ENCODE measurements at regions not wholly inside any gene's neighbourhood (a gene's known extent, or its start where the extent isn't known, plus 50 kb on each side); places are given as distances from the start of the nearest gene placed in this dataset.

GRCh38 chr16:66262253-66263167 lies 104.0 kb upstream of the CDH5 start:
- TF ChIP-seq, protein P1, sequence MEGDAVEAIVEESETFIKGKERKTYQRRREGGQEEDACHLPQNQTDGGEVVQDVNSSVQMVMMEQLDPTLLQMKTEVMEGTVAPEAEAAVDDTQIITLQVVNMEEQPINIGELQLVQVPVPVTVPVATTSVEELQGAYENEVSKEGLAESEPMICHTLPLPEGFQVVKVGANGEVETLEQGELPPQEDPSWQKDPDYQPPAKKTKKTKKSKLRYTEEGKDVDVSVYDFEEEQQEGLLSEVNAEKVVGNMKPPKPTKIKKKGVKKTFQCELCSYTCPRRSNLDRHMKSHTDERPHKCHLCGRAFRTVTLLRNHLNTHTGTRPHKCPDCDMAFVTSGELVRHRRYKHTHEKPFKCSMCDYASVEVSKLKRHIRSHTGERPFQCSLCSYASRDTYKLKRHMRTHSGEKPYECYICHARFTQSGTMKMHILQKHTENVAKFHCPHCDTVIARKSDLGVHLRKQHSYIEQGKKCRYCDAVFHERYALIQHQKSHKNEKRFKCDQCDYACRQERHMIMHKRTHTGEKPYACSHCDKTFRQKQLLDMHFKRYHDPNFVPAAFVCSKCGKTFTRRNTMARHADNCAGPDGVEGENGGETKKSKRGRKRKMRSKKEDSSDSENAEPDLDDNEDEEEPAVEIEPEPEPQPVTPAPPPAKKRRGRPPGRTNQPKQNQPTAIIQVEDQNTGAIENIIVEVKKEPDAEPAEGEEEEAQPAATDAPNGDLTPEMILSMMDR (IDR thresholded peaks at IDR 0.05; ENCODE audit: insufficient read depth, low read length) = no peak
- peak; percentile 72 for DNase-seq (ENCODE audit: low read depth)

GRCh38 chr16:66261826-66262225 lies 104.7 kb upstream of the CDH5 start:
- no peak overlapping the region for H3K4me3 ChIP-seq (ENCODE audit: low read depth, low read length)
- DNase-seq (ENCODE audit: low read depth) = no peak
- TF ChIP-seq, protein P1 (IDR thresholded peaks at IDR 0.05; ENCODE audit: insufficient read depth, low read length) = no peak

More at GRCh38 chr16:66262253-66263167, 104.0 kb upstream of the CDH5 start:
- no peak overlapping the region for H3K4me3 ChIP-seq (ENCODE audit: low read depth, low read length)

DNA sequence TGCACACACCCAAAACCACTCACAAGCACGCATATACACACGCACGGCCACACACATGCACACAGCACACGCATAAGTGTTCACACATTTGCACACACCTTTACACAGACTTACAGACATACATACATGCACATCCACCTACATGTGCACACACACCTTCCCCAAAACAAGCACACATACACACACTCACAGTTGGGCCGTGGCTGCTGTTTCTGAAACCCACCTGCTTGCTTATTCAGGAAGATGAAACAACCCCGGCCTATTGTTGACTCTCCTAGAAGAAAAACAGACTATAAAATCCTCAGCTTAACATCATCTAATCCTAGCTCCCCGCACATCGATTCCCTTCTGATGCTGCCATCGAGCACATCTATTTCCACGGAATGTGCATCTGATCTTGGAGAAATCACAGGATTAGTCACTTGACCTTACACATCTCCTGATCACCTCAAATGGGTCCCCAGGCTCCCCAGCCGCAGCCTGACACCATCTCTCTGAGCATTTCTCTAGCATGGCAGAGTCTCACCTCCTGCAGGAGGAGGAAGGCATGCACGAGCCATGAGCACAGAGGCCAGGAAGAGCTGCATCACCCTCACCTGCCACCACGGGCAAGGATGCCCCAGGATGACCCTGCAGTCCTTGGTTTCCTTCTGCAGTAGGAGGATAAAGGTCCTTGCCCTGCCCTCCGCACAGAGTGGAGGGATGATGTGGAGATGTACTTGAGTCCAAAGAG lies 105.8 kb upstream of the CDH5 start:
- TF ChIP-seq, protein P1 (IDR thresholded peaks at IDR 0.05; ENCODE audit: insufficient read depth, low read length) = no peak
- no peak for DNase-seq (ENCODE audit: low read depth)
- H3K4me3 ChIP-seq (ENCODE audit: low read depth, low read length) = no peak overlapping the region

DNA sequence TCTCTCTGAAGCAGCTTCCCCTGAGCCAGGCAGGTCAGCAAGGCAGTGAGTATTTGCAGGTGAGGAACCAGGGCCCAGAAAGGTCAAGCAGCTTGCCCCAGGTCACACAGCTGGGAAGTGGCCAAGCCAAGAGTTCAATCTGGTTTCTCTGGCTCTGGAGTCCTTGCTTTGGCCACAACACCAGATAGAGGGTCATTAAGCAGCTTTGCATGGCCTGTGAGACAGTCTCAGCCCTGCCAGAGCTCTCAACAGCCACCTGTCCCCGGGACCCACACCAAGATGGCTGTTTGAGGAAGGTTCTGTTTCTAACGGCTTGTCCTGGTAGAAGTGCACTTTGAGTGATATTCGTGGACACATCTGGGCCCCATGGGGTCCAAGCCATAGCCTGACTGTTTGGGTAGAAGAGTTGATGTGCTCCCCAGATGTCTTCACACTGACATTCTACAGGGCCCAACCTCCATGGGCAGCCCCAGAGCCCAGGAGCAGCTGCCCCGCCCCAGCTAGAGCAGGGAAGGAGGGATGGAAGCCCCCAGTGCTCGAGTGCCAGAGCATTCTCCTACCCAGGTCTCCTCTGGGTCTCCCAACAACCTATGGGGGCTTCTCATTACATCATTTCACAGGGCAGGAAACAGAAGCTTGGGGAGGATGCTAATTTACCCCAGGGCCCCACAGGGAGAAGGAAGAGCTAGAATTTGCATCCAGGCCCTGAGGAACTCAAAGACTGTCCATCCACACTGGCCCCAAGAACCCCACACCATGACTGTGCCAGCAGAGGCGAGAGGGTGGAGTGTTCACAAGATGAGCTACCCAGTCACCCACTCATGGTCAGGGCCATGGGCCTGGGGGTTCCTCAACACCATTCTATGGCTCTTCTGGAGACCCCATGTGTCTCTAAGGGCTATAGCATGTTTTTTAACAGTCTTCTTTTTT lies 107.3 kb upstream of the CDH5 start:
- no peak for DNase-seq (ENCODE audit: low read depth)
- TF ChIP-seq, protein P1 (IDR thresholded peaks at IDR 0.05; ENCODE audit: insufficient read depth, low read length) = no peak
- no peak overlapping the region for H3K4me3 ChIP-seq (ENCODE audit: low read depth, low read length)

DNA sequence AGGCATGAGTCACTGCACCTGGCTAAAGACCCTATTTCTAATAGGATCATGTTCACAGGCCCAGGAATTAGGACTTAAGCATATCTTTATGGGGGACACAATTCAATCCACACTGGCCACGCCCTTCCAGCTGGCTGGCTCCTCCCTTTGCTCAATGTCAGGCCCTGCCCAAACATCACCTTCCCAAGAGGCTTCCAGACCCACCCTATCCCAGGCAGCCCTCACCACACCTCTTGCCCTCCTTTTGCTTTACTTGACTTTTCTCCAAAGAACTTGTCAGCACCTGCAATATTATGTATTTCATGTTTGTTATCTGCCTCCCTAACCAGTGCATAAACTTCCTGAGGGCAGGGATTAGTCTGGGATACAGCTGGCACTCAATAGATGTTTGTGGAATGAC lies 109.6 kb upstream of the CDH5 start:
- no peak overlapping the region for H3K4me3 ChIP-seq (ENCODE audit: low read depth, low read length)
- DNase-seq (ENCODE audit: low read depth) = no peak
- TF ChIP-seq, protein P1 (IDR thresholded peaks at IDR 0.05; ENCODE audit: insufficient read depth, low read length) = no peak

GRCh38 chr16:66255647-66256046 lies 110.8 kb upstream of the CDH5 start:
- TF ChIP-seq, protein P1 (IDR thresholded peaks at IDR 0.05; ENCODE audit: insufficient read depth, low read length) = no peak
- H3K4me3 ChIP-seq (ENCODE audit: low read depth, low read length) = no peak overlapping the region
- no peak for DNase-seq (ENCODE audit: low read depth)

Data from fibroblast of the aortic adventitia (primary cell).